CD4-positive, alpha-beta T cell (primary cell): ENCODE measurements at regions not wholly inside any gene's neighbourhood (a gene's known extent, or its start where the extent isn't known, plus 50 kb on each side); places are given as distances from the start of the nearest gene placed in this dataset.

ENCODE experiments used
- ATAC-seq: fragments of 200-7000 bp; cut with Tn5 transposase; one replicate; pipeline ENCODE4 v1.10.0; 2022; ENCODE audit warnings: mild to moderate bottlenecking; ENCODE audit not compliant: poor library complexity
- CTCF ChIA-PET: fragments of 350-600 bp; sonication (Branson Sonifier 250); formaldehyde crosslinking; loops from one replicate; lab custom pipeline; 2021; ENCODE audit warnings: antibody characterized with exemption, inconsistent platforms; lab: Charles Lee
- POLR2A ChIA-PET: fragments of 350-600 bp; sonication (Branson Sonifier 250); formaldehyde crosslinking; loops from one replicate; lab custom pipeline; 2021; ENCODE audit warnings: antibody characterized with exemption, inconsistent platforms; lab: Charles Lee
- DNase-seq, 14 experiments: peaks; one replicate each; pipeline ENCODE4 v3.0.0-alpha.2; 2013 to 2020; ENCODE audit warnings: mixed read lengths in 2 of 14
- H3K27ac ChIP-seq, 2 donors: one replicate each; pipeline versions ENCODE4 v1.5.1 to v1.7.0; 2013; ENCODE audit warnings: low read length in 2 of 2, low read depth in 1 of 2, mild to moderate bottlenecking in 1 of 2
- H3K27me3 ChIP-seq, 2 experiments: 1 replicate in 1 of 2; 2 replicates in 1 of 2; pipeline versions ENCODE4 v1.6.1 to v1.7.0; 2013; ENCODE audit warnings: low read length in 2 of 2, control low read depth in 1 of 2, mild to moderate bottlenecking in 1 of 2, moderate library complexity in 1 of 2; ENCODE audit not compliant: insufficient read depth in 2 of 2, control insufficient read depth in 1 of 2
- H3K36me3 ChIP-seq: one replicate; pipeline ENCODE4 v1.6.1; 2013; ENCODE audit warnings: low read length, control low read depth; ENCODE audit not compliant: insufficient read depth
- H3K4me1 ChIP-seq: one replicate; pipeline ENCODE4 v1.6.1; 2013; ENCODE audit warnings: low read length, control low read depth; ENCODE audit not compliant: insufficient read depth
- H3K4me3 ChIP-seq: one replicate; pipeline ENCODE4 v1.5.1; 2013; ENCODE audit warnings: mild to moderate bottlenecking, low read length, moderate library complexity
- H3K9me3 ChIP-seq, 2 experiments: 1 replicate in 1 of 2; 2 replicates in 1 of 2; pipeline versions ENCODE4 v1.6.1 to v1.7.0; 2013; ENCODE audit warnings: low read length in 2 of 2, mild to moderate bottlenecking in 2 of 2, control low read depth in 1 of 2, moderate library complexity in 1 of 2; ENCODE audit not compliant: control insufficient read depth in 1 of 2, insufficient read depth in 1 of 2
- H3K27ac Mint-ChIP-seq: one replicate; pipeline ENCODE4 v1.8.0; 2020; ENCODE audit warnings: mixed read lengths
- H3K27me3 Mint-ChIP-seq: one replicate; pipeline ENCODE4 v1.8.0; 2021; ENCODE audit warnings: mixed read lengths
- H3K36me3 Mint-ChIP-seq: one replicate; pipeline ENCODE4 v1.8.0; 2021; ENCODE audit warnings: low read depth, mixed read lengths
- H3K4me1 Mint-ChIP-seq: one replicate; pipeline ENCODE4 v1.8.0; 2021; ENCODE audit warnings: low read depth, mixed read lengths
- H3K4me3 Mint-ChIP-seq: one replicate; pipeline ENCODE4 v1.8.0; 2020; ENCODE audit warnings: mild to moderate bottlenecking, mixed read lengths
- H3K9me3 Mint-ChIP-seq: one replicate; pipeline ENCODE4 v1.8.0; 2020; ENCODE audit warnings: mixed read lengths
- CTCF ChIP-seq: fragments of 200-600 bp; IDR thresholded peaks from one replicate; pipeline ENCODE4 v1.8.0; 2022; ENCODE audit warnings: antibody characterized with exemption, mild to moderate bottlenecking
- intact Hi-C, 2 experiments: fragments of 100-400 bp; cut with DNase I in 1 of 2; cut with micrococcal nuclease in 1 of 2; formaldehyde crosslinking; loops; one replicate each; pipeline versions ENCODE4 v1.15.1 to v1.9.0; 2023 to 2025; cut with DNase I, micrococcal nuclease

- TF ChIP-seq CTCF, result no peak
- no peaks in the 10 kb centered on the region for H3K36me3 ChIP-seq
- Mint-ChIP-seq H3K4me1 (peaks cover 7% of the 10 kb centered on the region), H3K27ac (no peak overlapping the region), H3K4me3 (no peak overlapping the region), H3K27me3 (no peaks in the 10 kb centered on the region), H3K9me3 (no peaks in the 10 kb centered on the region), H3K36me3 (no peaks in the 10 kb centered on the region)
- DNase-seq (no peak), ATAC-seq (no peak)
- peaks cover 3% of the 10 kb centered on the region for H3K4me1 ChIP-seq
- no peak overlapping the region for H3K27ac ChIP-seq
- no peak overlapping the region for H3K4me3 ChIP-seq
- ChIA-PET POLR2A (no interaction called here), CTCF (no interaction called here)
- no peaks in the 10 kb centered on the region for H3K27me3 ChIP-seq
- H3K9me3 ChIP-seq, result peaks cover 0 to 4% of the 10 kb centered on the region in 2 experiments
- intact Hi-C loops, result no loop called here
Measured at GRCh38 chr5:62685221-62685620, 106.6 kb downstream of the LRRC70 start.

GRCh38 chr5:62684310-62684709, 105.7 kb downstream of the LRRC70 start:
- no peaks in the 10 kb centered on the region for H3K27me3 Mint-ChIP-seq
- intact Hi-C loops, result no loop called here
- H3K4me1 Mint-ChIP-seq, result no peaks in the 10 kb centered on the region
- H3K36me3 ChIP-seq, result no peaks in the 10 kb centered on the region
- no peak overlapping the region for H3K27ac ChIP-seq
- H3K27me3 ChIP-seq, result no peaks in the 10 kb centered on the region
- H3K36me3 Mint-ChIP-seq, result no peaks in the 10 kb centered on the region
- POLR2A ChIA-PET, result no interaction called here
- DNase-seq (no peak), ATAC-seq (no peak)
- H3K9me3 ChIP-seq, result peaks cover 0 to 4% of the 10 kb centered on the region in 2 experiments
- H3K4me3 Mint-ChIP-seq, result no peak overlapping the region
- no peak for TF ChIP-seq CTCF
- H3K9me3 Mint-ChIP-seq, result peaks cover 3% of the 10 kb centered on the region
- no peak overlapping the region for H3K27ac Mint-ChIP-seq
- H3K4me3 ChIP-seq, result no peak overlapping the region
- no peaks in the 10 kb centered on the region for H3K4me1 ChIP-seq
- CTCF ChIA-PET, result no interaction called here

- H3K9me3 ChIP-seq, result peaks cover 7 to 10% of the 10 kb centered on the region in 2 experiments
- intact Hi-C loops, result no loop called here
- no peaks in the 10 kb centered on the region for H3K27me3 Mint-ChIP-seq
Measured at GRCh38 chr5:62682059-62682458, 103.4 kb downstream of the LRRC70 start.

More at GRCh38 chr5:62682059-62682458, 103.4 kb downstream of the LRRC70 start:
- TF ChIP-seq CTCF, result no peak
- ATAC-seq (no peak), DNase-seq (no peak)
- POLR2A ChIA-PET, result no interaction called here
- no peaks in the 10 kb centered on the region for H3K36me3 ChIP-seq
- H3K4me3 Mint-ChIP-seq, result no peak overlapping the region
- peaks cover 6% of the 10 kb centered on the region for H3K9me3 Mint-ChIP-seq
- no peak overlapping the region for H3K4me3 ChIP-seq
- CTCF ChIA-PET, result no interaction called here
- no peaks in the 10 kb centered on the region for H3K36me3 Mint-ChIP-seq
- no peak overlapping the region for H3K27ac Mint-ChIP-seq
- H3K27me3 ChIP-seq, result no peaks in the 10 kb centered on the region
- H3K4me1 Mint-ChIP-seq, result no peaks in the 10 kb centered on the region
- no peaks in the 10 kb centered on the region for H3K4me1 ChIP-seq
- H3K27ac ChIP-seq, result no peak overlapping the region
